HS-5 (cell line): ENCODE measurements at regions not wholly inside any gene's neighbourhood (a gene's known extent, or its start where the extent isn't known, plus 50 kb on each side); places are given as distances from the start of the nearest gene placed in this dataset.
"Not testable (repeated sequence)": the region's sequence is repeated elsewhere in the genome, so short reads cannot be mapped to it uniquely, and the experiment has no call there.

Source experiments
- DNase-seq: peaks from one replicate; pipeline ENCODE4 v3.0.0-alpha.2; 2012; ENCODE audit warnings: low read depth

- no peak for DNase-seq
These were observed 328.1 kb downstream of the TLE1 start for GRCh38 chr9:81361296-81361695.

- DNase-seq, result no peak
These were observed 338.2 kb downstream of the TLE1 start for GRCh38 chr9:81351166-81351565.

GRCh38 chr9:81344366-81344765 lies 345.0 kb downstream of the TLE1 start:
- DNase-seq, result no peak

- DNase-seq, result no peak
These were observed 353.4 kb downstream of the TLE1 start for GRCh38 chr9:81335879-81336421.

GRCh38 chr9:81321551-81321950 lies 367.8 kb downstream of the TLE1 start:
- no peak for DNase-seq

- no peak for DNase-seq
These were observed 368.4 kb downstream of the TLE1 start for GRCh38 chr9:81320909-81321482.

GRCh38 chr9:81318571-81318970 lies 370.8 kb downstream of the TLE1 start:
- peak; percentile 25 for DNase-seq

- DNase-seq, result no peak
These were observed 371.4 kb downstream of the TLE1 start for GRCh38 chr9:81317939-81318338.

- no peak for DNase-seq
These were observed 372.1 kb downstream of the TLE1 start for GRCh38 chr9:81317223-81317622.

- no peak for DNase-seq
These were observed 374.9 kb downstream of the TLE1 start for GRCh38 chr9:81314490-81314889.

GRCh38 chr9:81313877-81314276 lies 375.5 kb downstream of the TLE1 start:
- DNase-seq, result no peak

- DNase-seq, result no peak
These were observed 377.0 kb downstream of the TLE1 start for GRCh38 chr9:81312346-81312745.

- no peak for DNase-seq
These were observed 380.9 kb downstream of the TLE1 start for GRCh38 chr9:81308404-81308803.

GRCh38 chr9:81307791-81308190 lies 381.6 kb downstream of the TLE1 start:
- not testable (repeated sequence) for DNase-seq

GRCh38 chr9:81305561-81306182 lies 383.7 kb downstream of the TLE1 start:
- no peak for DNase-seq

- no peak for DNase-seq
These were observed 385.7 kb downstream of the TLE1 start for GRCh38 chr9:81303658-81304057.

GRCh38 chr9:81293651-81294050 lies 395.7 kb downstream of the TLE1 start:
- DNase-seq, result no peak

- no peak for DNase-seq
These were observed 397.1 kb downstream of the TLE1 start for GRCh38 chr9:81292056-81292805.

- DNase-seq, result no peak
These were observed 399.7 kb downstream of the TLE1 start for GRCh38 chr9:81289622-81290021.

- no peak for DNase-seq
These were observed 421.3 kb downstream of the TLE1 start for GRCh38 chr9:81268048-81268447.

GRCh38 chr9:81266674-81267073 lies 422.7 kb downstream of the TLE1 start:
- peak; percentile 67 for DNase-seq

- no peak for DNase-seq
These were observed 423.3 kb downstream of the TLE1 start for GRCh38 chr9:81266086-81266485.

- no peak for DNase-seq
These were observed 424.8 kb downstream of the TLE1 start for GRCh38 chr9:81264516-81264915.
